HL-60 (cell line): ENCODE measurements at regions not wholly inside any gene's neighbourhood (a gene's known extent, or its start where the extent isn't known, plus 50 kb on each side); places are given as distances from the start of the nearest gene placed in this dataset.

ENCODE experiments used
- DNase-seq, 2 experiments: peaks; one replicate each; pipeline ENCODE4 v3.0.0-alpha.2; 2010 to 2020; ENCODE audit warnings: low read depth in 1 of 2, low spot score in 1 of 2
- H3K27ac ChIP-seq: fragments of 250-450 bp; sonication (Bioruptor Pico); replicated peaks from 2 replicates; pipeline ENCODE4 v1.5.1; 2020; ENCODE audit warnings: mild to moderate bottlenecking, moderate library complexity
- H3K27me3 ChIP-seq: fragments of 250-450 bp; sonication (Bioruptor Pico); 2 replicates; pipeline ENCODE4 v1.5.1; 2021; ENCODE audit warnings: mild to moderate bottlenecking, moderate library complexity; ENCODE audit not compliant: insufficient read depth, poor library complexity, severe bottlenecking
- H3K4me3 ChIP-seq: replicated peaks from 2 replicates; pipeline ENCODE4 v1.5.1; 2011; ENCODE audit warnings: mild to moderate bottlenecking, control low read depth, low read length; ENCODE audit not compliant: insufficient read depth
- GABPA ChIP-seq: IDR thresholded peaks from 2 replicates; pipeline ENCODE4 v1.6.1; 2012; ENCODE audit warnings: low read depth
- POLR2AphosphoS5 ChIP-seq: IDR thresholded peaks from 2 replicates; pipeline ENCODE4 v1.6.1; 2012; ENCODE audit warnings: low read depth
- SPI1 ChIP-seq: IDR thresholded peaks from 2 replicates; pipeline ENCODE4 v1.6.1; 2012; ENCODE audit warnings: low read depth, mild to moderate bottlenecking, borderline replicate concordance
- TF ChIP-seq, protein P1 (sequence below): IDR thresholded peaks from 2 replicates; pipeline ENCODE4 v1.6.1; 2012; ENCODE audit warnings: low read depth; ENCODE audit not compliant: insufficient replicate concordance
- TF ChIP-seq, protein P2 (sequence below): IDR thresholded peaks from one replicate; pipeline ENCODE4 v1.5.1; 2011; ENCODE audit warnings: low read length, control low read depth, inconsistent platforms; ENCODE audit not compliant: insufficient read depth

DNA sequence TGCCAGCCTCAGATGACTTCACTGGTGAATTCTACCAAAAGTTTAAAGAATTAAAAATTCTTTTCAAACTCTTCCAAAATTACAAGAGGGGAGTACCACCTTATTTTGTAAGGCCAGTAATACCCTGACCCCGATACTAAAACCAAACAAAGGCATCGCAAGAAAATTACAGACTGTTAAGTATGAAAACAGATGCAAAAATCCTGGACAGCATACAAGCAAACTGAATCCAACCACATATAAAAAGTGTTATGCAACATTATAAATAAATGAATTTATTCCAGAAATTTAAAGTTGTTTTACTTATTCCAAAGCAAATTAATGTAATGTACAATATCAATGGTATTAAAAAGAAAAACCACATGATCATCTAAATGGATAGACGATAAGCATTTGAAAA lies 873.6 kb upstream of the GJE1 start:
- H3K27ac ChIP-seq: no peak overlapping the region
- DNase-seq: no peak
- TF ChIP-seq, protein P1, sequence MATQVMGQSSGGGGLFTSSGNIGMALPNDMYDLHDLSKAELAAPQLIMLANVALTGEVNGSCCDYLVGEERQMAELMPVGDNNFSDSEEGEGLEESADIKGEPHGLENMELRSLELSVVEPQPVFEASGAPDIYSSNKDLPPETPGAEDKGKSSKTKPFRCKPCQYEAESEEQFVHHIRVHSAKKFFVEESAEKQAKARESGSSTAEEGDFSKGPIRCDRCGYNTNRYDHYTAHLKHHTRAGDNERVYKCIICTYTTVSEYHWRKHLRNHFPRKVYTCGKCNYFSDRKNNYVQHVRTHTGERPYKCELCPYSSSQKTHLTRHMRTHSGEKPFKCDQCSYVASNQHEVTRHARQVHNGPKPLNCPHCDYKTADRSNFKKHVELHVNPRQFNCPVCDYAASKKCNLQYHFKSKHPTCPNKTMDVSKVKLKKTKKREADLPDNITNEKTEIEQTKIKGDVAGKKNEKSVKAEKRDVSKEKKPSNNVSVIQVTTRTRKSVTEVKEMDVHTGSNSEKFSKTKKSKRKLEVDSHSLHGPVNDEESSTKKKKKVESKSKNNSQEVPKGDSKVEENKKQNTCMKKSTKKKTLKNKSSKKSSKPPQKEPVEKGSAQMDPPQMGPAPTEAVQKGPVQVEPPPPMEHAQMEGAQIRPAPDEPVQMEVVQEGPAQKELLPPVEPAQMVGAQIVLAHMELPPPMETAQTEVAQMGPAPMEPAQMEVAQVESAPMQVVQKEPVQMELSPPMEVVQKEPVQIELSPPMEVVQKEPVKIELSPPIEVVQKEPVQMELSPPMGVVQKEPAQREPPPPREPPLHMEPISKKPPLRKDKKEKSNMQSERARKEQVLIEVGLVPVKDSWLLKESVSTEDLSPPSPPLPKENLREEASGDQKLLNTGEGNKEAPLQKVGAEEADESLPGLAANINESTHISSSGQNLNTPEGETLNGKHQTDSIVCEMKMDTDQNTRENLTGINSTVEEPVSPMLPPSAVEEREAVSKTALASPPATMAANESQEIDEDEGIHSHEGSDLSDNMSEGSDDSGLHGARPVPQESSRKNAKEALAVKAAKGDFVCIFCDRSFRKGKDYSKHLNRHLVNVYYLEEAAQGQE: no peak
- TF ChIP-seq GABPA: no peak
- no peak overlapping the region for H3K4me3 ChIP-seq
- H3K27me3 ChIP-seq: no peaks in the 10 kb centered on the region

DNA sequence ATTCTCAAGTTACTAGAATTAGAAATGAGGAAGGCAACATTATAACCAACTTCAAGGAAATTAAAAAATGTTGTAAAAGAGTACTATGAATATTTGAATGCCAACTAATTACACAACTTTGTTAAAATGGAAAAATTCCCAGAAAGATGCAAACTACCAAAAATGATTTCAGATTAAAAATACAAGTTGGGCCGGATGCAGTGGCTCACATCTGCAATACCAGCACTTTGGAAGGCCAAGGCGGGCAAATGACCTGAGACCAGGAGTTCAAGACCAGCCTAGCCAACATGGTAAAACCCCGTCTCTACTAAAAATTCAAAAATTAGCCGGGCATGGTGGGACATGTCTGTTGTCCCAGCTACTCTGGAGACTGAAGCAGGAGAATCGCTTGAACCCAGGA lies 874.2 kb upstream of the GJE1 start:
- TF ChIP-seq, protein P1: no peak
- TF ChIP-seq GABPA: no peak
- TF ChIP-seq SPI1: no peak
- no peak for TF ChIP-seq POLR2AphosphoS5
- TF ChIP-seq, protein P2, sequence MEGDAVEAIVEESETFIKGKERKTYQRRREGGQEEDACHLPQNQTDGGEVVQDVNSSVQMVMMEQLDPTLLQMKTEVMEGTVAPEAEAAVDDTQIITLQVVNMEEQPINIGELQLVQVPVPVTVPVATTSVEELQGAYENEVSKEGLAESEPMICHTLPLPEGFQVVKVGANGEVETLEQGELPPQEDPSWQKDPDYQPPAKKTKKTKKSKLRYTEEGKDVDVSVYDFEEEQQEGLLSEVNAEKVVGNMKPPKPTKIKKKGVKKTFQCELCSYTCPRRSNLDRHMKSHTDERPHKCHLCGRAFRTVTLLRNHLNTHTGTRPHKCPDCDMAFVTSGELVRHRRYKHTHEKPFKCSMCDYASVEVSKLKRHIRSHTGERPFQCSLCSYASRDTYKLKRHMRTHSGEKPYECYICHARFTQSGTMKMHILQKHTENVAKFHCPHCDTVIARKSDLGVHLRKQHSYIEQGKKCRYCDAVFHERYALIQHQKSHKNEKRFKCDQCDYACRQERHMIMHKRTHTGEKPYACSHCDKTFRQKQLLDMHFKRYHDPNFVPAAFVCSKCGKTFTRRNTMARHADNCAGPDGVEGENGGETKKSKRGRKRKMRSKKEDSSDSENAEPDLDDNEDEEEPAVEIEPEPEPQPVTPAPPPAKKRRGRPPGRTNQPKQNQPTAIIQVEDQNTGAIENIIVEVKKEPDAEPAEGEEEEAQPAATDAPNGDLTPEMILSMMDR: no peak
- Histone ChIP-seq H3K27ac (no peak overlapping the region), H3K27me3 (no peaks in the 10 kb centered on the region), H3K4me3 (no peak overlapping the region)
- no peak for DNase-seq

DNA sequence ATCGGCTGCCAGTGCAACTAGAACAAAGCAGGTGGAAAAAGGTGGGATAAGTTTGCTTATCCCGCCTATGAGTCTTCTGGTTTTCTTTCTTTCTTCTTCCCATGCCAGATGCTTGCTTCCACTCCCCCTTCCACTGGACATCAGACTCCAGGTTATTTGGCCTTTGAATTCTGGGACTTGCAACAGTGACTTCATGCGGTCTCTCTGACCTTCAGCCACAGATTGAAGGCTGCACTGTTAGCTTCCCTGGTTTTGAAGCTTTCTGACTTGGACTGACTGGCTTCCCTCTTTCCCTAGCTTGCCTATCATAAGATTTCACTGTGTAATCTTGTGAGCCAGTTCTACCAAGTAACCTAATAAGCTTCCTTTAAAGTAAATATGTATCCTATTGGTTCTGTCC lies 878.4 kb upstream of the GJE1 start:
- no peak overlapping the region for H3K27ac ChIP-seq
- no peak overlapping the region for H3K4me3 ChIP-seq
- no peak for DNase-seq
- no peak for TF ChIP-seq POLR2AphosphoS5
- no peak for TF ChIP-seq GABPA
- TF ChIP-seq, protein P1: no peak
- TF ChIP-seq, protein P2: no peak
- no peak for TF ChIP-seq SPI1
- no peaks in the 10 kb centered on the region for H3K27me3 ChIP-seq
